Glutamatergic neuron (in vitro differentiated cells): ENCODE measurements at regions not wholly inside any gene's neighbourhood (a gene's known extent, or its start where the extent isn't known, plus 50 kb on each side); places are given as distances from the start of the nearest gene placed in this dataset.

ENCODE experiments used
- DNase-seq: peaks from one replicate; pipeline ENCODE4 v3.0.0; 2022
- H3K27ac Mint-ChIP-seq: one replicate; pipeline ENCODE4 v1.8.0; 2020; ENCODE audit warnings: mild to moderate bottlenecking, mixed read lengths, inconsistent platforms; ENCODE audit not compliant: unreplicated experiment
- H3K27me3 Mint-ChIP-seq: one replicate; pipeline ENCODE4 v1.8.0; 2020; ENCODE audit warnings: mild to moderate bottlenecking, moderate library complexity, mixed read lengths, inconsistent platforms; ENCODE audit not compliant: unreplicated experiment
- H3K36me3 Mint-ChIP-seq: one replicate; pipeline ENCODE4 v1.8.0; 2020; ENCODE audit warnings: mild to moderate bottlenecking, mixed read lengths, inconsistent platforms; ENCODE audit not compliant: unreplicated experiment
- H3K4me1 Mint-ChIP-seq: one replicate; pipeline ENCODE4 v1.8.0; 2020; ENCODE audit warnings: mild to moderate bottlenecking, low read depth, mixed read lengths, inconsistent platforms; ENCODE audit not compliant: unreplicated experiment
- H3K4me3 Mint-ChIP-seq: one replicate; pipeline ENCODE4 v1.8.0; 2020; ENCODE audit warnings: mild to moderate bottlenecking, mixed read lengths, inconsistent platforms; ENCODE audit not compliant: unreplicated experiment
- H3K9me3 Mint-ChIP-seq: one replicate; pipeline ENCODE4 v1.8.0; 2020; ENCODE audit warnings: mild to moderate bottlenecking, moderate library complexity, mixed read lengths, inconsistent platforms; ENCODE audit not compliant: unreplicated experiment
- CTCF ChIP-seq: fragments of 200-600 bp; sonication (generic); IDR thresholded peaks from one replicate; pipeline ENCODE4 v1.5.0; 2021; ENCODE audit not compliant: partially characterized antibody, unreplicated experiment

DNA sequence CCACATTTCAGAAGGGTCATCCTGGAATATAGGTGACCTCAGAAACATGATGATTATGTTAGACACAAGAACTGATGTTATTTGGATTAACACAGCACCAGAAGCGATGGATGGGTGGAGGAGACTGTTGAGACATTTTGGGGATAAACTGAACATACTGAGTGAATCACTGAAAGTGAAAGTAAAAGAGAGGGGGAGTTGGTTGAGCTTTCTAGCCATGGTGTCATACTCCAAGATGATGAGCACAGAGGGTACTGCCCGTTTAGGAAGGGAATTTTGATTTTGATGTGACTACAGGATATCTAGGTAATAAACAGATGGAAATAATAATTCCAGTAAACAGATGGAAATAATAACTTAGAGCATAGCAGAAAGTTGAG is 248.0 kb upstream of the NPY start:
- H3K27ac Mint-ChIP-seq = no peak overlapping the region
- H3K4me1 Mint-ChIP-seq = no peaks in the 10 kb centered on the region
- H3K4me3 Mint-ChIP-seq = no peak overlapping the region
- H3K9me3 Mint-ChIP-seq = no peaks in the 10 kb centered on the region
- no peak for TF ChIP-seq CTCF
- no peaks in the 10 kb centered on the region for H3K36me3 Mint-ChIP-seq
- DNase-seq = no peak
- no peaks in the 10 kb centered on the region for H3K27me3 Mint-ChIP-seq

- Mint-ChIP-seq H3K27me3 (no peaks in the 10 kb centered on the region), H3K9me3 (no peaks in the 10 kb centered on the region), H3K4me1 (no peaks in the 10 kb centered on the region), H3K36me3 (no peaks in the 10 kb centered on the region), H3K27ac (no peak overlapping the region), H3K4me3 (no peak overlapping the region)
- TF ChIP-seq CTCF = no peak
- no peak for DNase-seq
Observed at GRCh38 chr7:24038993-24039392, 245.0 kb upstream of the NPY start.

DNA sequence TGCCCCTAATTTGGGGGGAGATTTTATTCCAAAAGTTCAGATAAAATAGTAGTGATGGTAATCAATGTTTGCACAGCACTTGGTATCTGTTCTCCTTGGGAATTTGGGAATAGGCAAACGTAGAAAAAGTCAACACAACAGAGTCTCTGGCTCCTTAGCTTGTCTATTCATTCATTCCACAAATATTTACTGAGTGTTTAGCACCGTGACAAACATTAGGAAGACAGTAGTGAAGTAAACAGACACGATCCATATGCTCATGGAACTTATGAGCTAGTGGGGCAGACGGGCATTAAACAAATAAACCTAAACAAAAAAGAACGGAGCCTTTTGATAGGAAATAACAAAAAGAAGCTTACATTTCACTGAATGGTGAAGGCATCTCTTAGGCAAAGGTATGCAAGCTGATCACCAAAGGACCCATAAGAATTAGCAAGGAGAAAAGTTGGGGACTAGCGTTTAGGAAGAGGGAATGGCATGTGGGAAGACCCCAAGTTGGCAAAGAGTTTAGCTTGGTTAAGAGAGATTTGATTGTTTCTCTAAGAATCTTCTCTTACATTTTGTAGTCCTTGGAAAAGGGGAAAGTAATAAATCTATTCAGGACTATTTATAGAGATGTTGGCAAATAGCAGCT is 243.9 kb upstream of the NPY start:
- no peak for DNase-seq
- no peak for TF ChIP-seq CTCF
- H3K4me3 Mint-ChIP-seq = no peak overlapping the region
- no peaks in the 10 kb centered on the region for H3K4me1 Mint-ChIP-seq
- H3K27ac Mint-ChIP-seq = no peak overlapping the region
- H3K36me3 Mint-ChIP-seq = no peaks in the 10 kb centered on the region
- no peaks in the 10 kb centered on the region for H3K27me3 Mint-ChIP-seq
- no peaks in the 10 kb centered on the region for H3K9me3 Mint-ChIP-seq

DNA sequence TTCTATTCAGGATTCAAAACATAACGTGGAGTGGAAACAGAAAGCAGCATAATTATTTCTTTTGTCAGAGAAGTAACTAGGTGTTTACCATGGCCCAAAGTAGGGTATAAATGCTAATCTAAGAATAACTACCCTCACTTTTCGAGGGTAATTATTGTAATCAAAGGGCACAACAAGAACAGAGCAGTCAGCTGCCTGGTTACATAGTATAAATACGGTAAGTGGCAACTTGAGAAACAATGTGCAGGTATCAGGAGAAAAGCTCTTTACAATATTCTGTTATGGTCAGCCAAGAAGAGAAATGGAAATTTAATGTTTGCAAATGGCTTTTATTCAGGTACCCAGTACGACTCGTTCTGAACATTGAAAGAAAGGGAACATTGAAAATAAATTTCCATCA is 242.0 kb upstream of the NPY start:
- Mint-ChIP-seq H3K4me1 (no peaks in the 10 kb centered on the region), H3K27me3 (no peaks in the 10 kb centered on the region), H3K9me3 (no peaks in the 10 kb centered on the region), H3K4me3 (no peak overlapping the region), H3K27ac (no peak overlapping the region), H3K36me3 (no peaks in the 10 kb centered on the region)
- DNase-seq = no peak
- TF ChIP-seq CTCF = no peak

GRCh38 chr7:24049296-24049695 is 234.7 kb upstream of the NPY start:
- H3K4me1 Mint-ChIP-seq = no peaks in the 10 kb centered on the region
- H3K27ac Mint-ChIP-seq = no peak overlapping the region
- H3K27me3 Mint-ChIP-seq = no peaks in the 10 kb centered on the region
- H3K4me3 Mint-ChIP-seq = no peak overlapping the region
- no peaks in the 10 kb centered on the region for H3K36me3 Mint-ChIP-seq
- no peak for DNase-seq
- TF ChIP-seq CTCF = no peak
- H3K9me3 Mint-ChIP-seq = no peaks in the 10 kb centered on the region
